NT2/D1 (cell line): ENCODE measurements at regions not wholly inside any gene's neighbourhood (a gene's known extent, or its start where the extent isn't known, plus 50 kb on each side); places are given as distances from the start of the nearest gene placed in this dataset.

ENCODE experiments used
- DNase-seq: peaks from one replicate; pipeline ENCODE4 v3.0.0-alpha.2; 2011; ENCODE audit warnings: low read depth, low spot score
- H3K27me3 ChIP-seq: 2 replicates; pipeline ENCODE4 v1.6.0; 2011; ENCODE audit warnings: mild to moderate bottlenecking; ENCODE audit not compliant: insufficient read length, insufficient read depth
- H3K36me3 ChIP-seq: 2 replicates; pipeline ENCODE4 v1.6.1; 2011; ENCODE audit warnings: mild to moderate bottlenecking, low read length, mixed read lengths; ENCODE audit not compliant: insufficient read depth, insufficient read length
- H3K4me1 ChIP-seq: 2 replicates; pipeline ENCODE4 v1.5.1; 2011; ENCODE audit not compliant: insufficient read depth, insufficient read length
- H3K4me3 ChIP-seq: 2 replicates; pipeline ENCODE4 v1.5.1; 2011; ENCODE audit warnings: low read depth; ENCODE audit not compliant: insufficient read length
- H3K9ac ChIP-seq: 2 replicates; pipeline ENCODE4 v1.6.0; 2011; ENCODE audit warnings: low read depth; ENCODE audit not compliant: insufficient read length
- H3K9me3 ChIP-seq: 2 replicates; pipeline ENCODE4 v1.5.1; 2011; ENCODE audit warnings: mild to moderate bottlenecking, low read length; ENCODE audit not compliant: insufficient read depth
- SUZ12 ChIP-seq: IDR thresholded peaks from 2 replicates; pipeline ENCODE4 v1.6.1; 2011; ENCODE audit not compliant: insufficient read length, insufficient read depth; ENCODE audit errors: extremely low read depth
- YY1 ChIP-seq: IDR thresholded peaks from 2 replicates; pipeline ENCODE4 v1.6.1; 2011; ENCODE audit not compliant: insufficient read length, insufficient read depth
- ZNF274 ChIP-seq: IDR thresholded peaks from 2 replicates; pipeline ENCODE4 v1.6.1; 2011; ENCODE audit warnings: mild to moderate bottlenecking, low read depth, low read length

DNA sequence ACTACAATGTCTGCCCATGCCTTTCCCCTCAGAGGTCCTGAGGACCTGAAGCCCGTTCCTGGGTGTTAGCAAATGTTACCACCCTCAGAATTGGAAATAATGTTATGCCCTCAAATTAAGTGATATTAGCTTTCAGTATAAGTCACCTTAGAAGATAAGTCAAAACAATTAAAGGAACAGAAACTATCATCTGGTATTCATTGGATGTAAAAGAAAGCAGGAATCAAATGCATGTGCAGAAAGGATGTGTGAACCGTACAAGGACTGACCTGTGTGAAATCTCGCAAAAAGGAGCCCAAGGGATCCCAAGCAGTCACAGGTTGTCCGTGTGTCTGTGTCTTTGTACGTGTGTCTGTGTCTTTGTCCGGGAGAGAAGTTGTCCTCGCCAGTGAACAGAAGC is 51.6 kb upstream of the TAB2 start:
- Histone ChIP-seq H3K9me3 (no peaks in the 10 kb centered on the region; the same call in 1 of the 2 replicates), H3K4me1 (peaks cover 3% of the 10 kb centered on the region), H3K27me3 (no peaks in the 10 kb centered on the region), H3K4me3 (no peak overlapping the region), H3K9ac (no peak overlapping the region), H3K36me3 (no peaks in the 10 kb centered on the region)
- no peak for DNase-seq
- TF ChIP-seq SUZ12 (no peak), ZNF274 (no peak), YY1 (no peak)

DNA sequence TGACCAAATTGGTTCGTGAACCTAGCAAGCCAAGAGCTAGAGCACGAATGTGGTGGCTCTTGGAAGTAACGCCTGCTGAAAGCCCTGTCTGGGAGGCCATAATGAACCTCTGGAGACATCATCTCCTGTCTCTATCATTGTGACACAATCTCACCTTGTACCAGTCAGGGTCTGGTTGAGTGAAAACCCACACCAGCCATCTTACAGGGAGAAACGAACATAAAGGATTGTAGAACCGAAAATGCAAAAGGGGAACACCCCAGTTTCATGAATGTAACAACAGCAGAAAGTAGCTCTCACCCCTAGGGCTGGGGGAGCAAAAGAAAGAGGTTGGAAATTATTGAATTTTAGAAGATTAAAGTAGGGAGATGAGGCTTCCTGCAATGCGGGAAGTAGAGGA is 50.9 kb upstream of the TAB2 start:
- no peak for DNase-seq
- Histone ChIP-seq H3K9me3 (no peaks in the 10 kb centered on the region; the same call in 1 of the 2 replicates), H3K27me3 (no peaks in the 10 kb centered on the region), H3K4me1 (peaks cover 3% of the 10 kb centered on the region), H3K4me3 (no peak overlapping the region), H3K9ac (no peak overlapping the region), H3K36me3 (no peaks in the 10 kb centered on the region)
- TF ChIP-seq SUZ12 (no peak), ZNF274 (no peak), YY1 (no peak)

DNA sequence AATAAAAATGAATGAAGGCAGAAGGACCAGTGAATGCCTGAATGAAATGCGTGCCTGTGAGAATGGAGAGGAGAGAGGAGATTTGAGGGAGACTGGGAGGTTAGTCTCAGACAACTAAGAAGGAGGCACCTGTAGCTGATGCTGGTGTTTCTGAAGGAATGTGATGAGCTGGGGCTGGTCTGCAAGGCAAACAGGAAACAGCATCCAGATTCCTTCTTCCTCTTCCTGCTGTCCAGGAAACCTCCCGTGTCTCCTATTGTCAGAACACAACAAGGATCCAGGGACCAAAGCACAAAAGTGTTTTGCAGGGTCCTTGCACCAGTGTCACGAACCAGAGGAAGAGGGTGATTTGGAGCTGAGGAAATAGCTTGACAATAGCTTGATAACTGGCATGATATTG is 50.4 kb upstream of the TAB2 start:
- no peaks in the 10 kb centered on the region for H3K27me3 ChIP-seq
- peaks cover 2% of the 10 kb centered on the region for H3K9me3 ChIP-seq
- no peak for DNase-seq
- TF ChIP-seq YY1 (no peak), SUZ12 (no peak), ZNF274 (no peak)
- H3K36me3 ChIP-seq, result no peaks in the 10 kb centered on the region
- no peak overlapping the region for H3K9ac ChIP-seq
- no peak overlapping the region for H3K4me3 ChIP-seq
- peaks cover 3% of the 10 kb centered on the region for H3K4me1 ChIP-seq

DNA sequence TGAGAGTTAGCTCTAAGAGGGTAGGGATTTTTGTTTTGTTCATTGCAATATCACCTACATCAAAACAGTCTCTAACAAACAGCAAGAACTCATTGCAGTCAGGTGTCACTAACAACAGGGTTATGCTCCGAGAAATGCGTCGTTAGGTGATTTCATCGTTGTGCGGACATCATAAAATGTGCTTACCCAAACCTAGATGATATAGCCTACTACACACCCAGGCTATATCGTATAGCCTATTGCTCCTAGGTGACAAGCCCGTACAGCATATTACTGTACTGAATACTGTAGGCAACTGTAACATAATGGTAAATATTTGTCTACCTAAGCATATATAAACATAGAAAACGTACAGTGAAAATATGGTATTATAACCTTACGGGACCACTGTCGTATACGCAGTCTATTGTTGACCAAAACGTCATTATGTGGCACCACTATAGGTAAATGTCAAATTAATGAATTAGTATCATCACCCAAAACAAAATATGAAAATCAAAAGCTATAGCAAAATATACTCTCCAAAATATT is 49.9 kb upstream of the TAB2 start:
- Histone ChIP-seq H3K4me3 (no peak overlapping the region), H3K9me3 (peaks cover 7% of the 10 kb centered on the region), H3K9ac (no peak overlapping the region), H3K36me3 (no peaks in the 10 kb centered on the region), H3K4me1 (peaks cover 3% of the 10 kb centered on the region), H3K27me3 (no peaks in the 10 kb centered on the region)
- TF ChIP-seq ZNF274, result no peak
- no peak for TF ChIP-seq YY1
- DNase-seq, result no peak
